ENCODE measurements at regions not wholly inside any gene's neighbourhood (a gene's known extent, or its start where the extent isn't known, plus 50 kb on each side); places are given as distances from the start of the nearest gene placed in this dataset.

DNA sequence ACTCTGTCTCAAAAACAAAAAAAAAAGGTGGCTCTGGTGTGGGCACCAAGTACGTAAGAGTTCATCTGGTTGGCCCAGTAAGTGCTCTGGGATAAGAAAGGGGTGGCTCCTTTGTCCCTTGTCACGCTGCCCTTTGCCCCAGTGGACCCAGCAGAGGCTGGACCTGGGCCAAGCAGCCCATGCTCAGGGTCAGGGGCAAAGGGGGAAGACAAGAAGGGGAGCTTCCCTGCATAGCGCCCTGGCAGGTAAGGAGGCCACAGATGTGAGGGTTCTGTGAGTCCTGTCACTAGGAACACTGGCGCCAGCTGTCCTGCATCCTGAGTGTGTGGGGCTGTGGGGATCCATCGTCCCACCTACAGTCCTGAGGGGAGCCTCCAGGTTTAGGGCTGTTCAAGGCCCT is 65.3 kb downstream of the GADD45G start:
- no peak overlapping the region for H3K4me3 ChIP-seq (ENCODE audit: low read depth, low read length)
- POLR2A ChIA-PET = no interaction called here
- no peaks in the 10 kb centered on the region; the same call in 1 of the 2 replicates for H3K9me3 ChIP-seq (ENCODE audit: control insufficient read depth, insufficient read depth, low read length)
- no peak overlapping the region for H3K27ac ChIP-seq (ENCODE audit: low read depth, low read length)
- no peaks in the 10 kb centered on the region for H3K27me3 ChIP-seq (ENCODE audit: control insufficient read depth, insufficient read depth, low read length)
- TF ChIP-seq, protein P1, sequence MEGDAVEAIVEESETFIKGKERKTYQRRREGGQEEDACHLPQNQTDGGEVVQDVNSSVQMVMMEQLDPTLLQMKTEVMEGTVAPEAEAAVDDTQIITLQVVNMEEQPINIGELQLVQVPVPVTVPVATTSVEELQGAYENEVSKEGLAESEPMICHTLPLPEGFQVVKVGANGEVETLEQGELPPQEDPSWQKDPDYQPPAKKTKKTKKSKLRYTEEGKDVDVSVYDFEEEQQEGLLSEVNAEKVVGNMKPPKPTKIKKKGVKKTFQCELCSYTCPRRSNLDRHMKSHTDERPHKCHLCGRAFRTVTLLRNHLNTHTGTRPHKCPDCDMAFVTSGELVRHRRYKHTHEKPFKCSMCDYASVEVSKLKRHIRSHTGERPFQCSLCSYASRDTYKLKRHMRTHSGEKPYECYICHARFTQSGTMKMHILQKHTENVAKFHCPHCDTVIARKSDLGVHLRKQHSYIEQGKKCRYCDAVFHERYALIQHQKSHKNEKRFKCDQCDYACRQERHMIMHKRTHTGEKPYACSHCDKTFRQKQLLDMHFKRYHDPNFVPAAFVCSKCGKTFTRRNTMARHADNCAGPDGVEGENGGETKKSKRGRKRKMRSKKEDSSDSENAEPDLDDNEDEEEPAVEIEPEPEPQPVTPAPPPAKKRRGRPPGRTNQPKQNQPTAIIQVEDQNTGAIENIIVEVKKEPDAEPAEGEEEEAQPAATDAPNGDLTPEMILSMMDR (IDR thresholded peaks at IDR 0.05; ENCODE audit: low read depth, low read length) = no peak
- DNase-seq (ENCODE audit: low read depth, low spot score) = no peak
- CTCF ChIA-PET = no interaction called here

DNA sequence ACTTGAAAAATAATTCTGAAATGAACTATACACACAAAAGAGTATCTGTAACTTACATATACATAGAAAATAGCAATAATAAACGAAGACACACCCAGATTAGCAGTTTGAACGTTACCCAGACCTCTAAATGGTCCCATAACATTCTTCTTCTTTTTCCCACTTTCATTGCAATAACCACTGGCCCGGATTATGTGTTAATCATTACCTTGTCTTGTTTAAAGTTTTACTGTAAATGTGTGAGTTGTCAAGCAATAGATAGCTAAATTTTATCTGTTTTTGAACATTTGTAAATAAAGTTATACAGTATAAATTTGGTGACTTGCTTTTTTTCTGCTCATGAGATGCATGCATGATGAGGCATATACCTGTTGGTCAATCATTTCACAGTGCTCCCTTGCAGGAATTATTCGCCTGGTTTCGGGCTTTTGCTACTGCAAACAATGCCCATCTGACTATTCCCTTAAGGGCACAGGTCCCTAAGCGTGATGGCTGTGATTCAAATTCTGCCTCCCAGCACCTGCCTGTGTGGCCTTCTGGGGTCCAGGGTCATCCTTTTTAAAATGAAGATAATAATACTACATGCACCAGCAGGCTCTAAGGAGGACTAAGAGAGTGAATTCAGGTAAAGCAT is 66.1 kb downstream of the GADD45G start:
- POLR2A ChIA-PET = no interaction called here
- Histone ChIP-seq H3K4me3 (ENCODE audit: low read depth, low read length) (no peak overlapping the region), H3K9me3 (ENCODE audit: control insufficient read depth, insufficient read depth, low read length) (no peaks in the 10 kb centered on the region; the same call in 1 of the 2 replicates), H3K27ac (ENCODE audit: low read depth, low read length) (no peak overlapping the region), H3K27me3 (ENCODE audit: control insufficient read depth, insufficient read depth, low read length) (peaks cover 2% of the 10 kb centered on the region)
- CTCF ChIA-PET = no interaction called here
- DNase-seq (ENCODE audit: low read depth, low spot score) = no peak
- TF ChIP-seq, protein P1 (IDR thresholded peaks at IDR 0.05; ENCODE audit: low read depth, low read length) = no peak

DNA sequence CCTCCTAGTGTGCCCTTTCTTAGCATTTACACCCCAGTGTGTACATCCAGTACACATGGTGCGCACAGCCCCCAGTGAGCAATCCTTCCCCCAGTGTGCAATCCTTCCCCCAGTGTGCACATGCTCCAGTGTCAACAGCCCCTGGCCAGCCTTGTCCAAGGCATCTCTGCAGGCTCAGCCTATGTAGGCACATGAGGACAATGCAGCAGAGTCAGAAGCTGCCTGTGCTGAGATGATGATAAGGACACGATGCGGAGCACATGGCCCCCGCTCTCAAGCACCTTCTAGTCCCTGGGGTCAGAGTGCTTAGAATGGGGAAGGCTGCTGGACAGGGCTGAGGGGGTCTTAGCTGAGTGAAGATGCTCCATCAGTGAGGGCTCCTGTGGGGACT is 69.8 kb downstream of the GADD45G start:
- no peak overlapping the region for H3K4me3 ChIP-seq (ENCODE audit: low read depth, low read length)
- H3K27ac ChIP-seq (ENCODE audit: low read depth, low read length) = no peak overlapping the region
- no peak for DNase-seq (ENCODE audit: low read depth, low spot score)
- H3K9me3 ChIP-seq (ENCODE audit: control insufficient read depth, insufficient read depth, low read length) = no peaks in the 10 kb centered on the region; the same call in 1 of the 2 replicates
- ChIA-PET CTCF (no interaction called here), POLR2A (no interaction called here)
- H3K27me3 ChIP-seq (ENCODE audit: control insufficient read depth, insufficient read depth, low read length) = peaks cover 2% of the 10 kb centered on the region
- TF ChIP-seq, protein P1 (IDR thresholded peaks at IDR 0.05; ENCODE audit: low read depth, low read length) = no peak

DNA sequence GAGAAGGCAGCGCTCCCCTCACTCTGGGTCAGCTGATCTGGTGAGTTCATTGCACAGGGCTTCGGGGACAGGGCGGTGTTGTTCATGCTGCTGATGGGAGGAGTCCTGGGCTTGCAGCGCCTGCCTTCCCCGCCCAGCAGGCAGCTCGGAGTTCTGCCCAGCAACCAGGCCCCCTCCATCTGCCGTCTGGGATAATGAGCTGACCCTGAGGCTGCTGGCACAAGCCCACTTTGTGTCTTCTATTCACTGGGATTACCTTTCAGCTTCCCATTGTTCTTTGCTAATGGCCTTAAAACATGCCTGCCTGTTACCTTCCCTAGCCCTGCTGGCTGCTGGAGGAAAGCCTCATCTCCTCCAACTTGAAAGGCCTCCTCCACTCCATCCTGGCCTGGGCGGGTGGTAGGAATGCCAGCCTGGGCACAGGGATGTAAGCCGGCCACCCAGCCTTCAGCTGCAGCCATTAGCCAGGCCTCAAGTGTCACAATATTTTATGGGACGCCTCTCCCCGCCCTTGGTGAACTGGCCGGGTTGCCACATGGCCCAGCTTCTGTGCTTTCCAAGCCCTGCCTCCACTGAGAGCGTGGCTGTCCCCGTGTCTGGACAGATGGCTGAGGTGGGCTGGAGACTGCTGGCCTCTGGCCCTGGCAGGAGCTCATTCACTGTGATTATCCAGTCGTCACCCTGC is 70.4 kb downstream of the GADD45G start:
- CTCF ChIA-PET = no interaction called here
- TF ChIP-seq, protein P1 (IDR thresholded peaks at IDR 0.05; ENCODE audit: low read depth, low read length) = no peak
- H3K9me3 ChIP-seq (ENCODE audit: control insufficient read depth, insufficient read depth, low read length) = no peaks in the 10 kb centered on the region; the same call in 1 of the 2 replicates
- H3K27me3 ChIP-seq (ENCODE audit: control insufficient read depth, insufficient read depth, low read length) = peaks cover 2% of the 10 kb centered on the region
- no peak for DNase-seq (ENCODE audit: low read depth, low spot score)
- H3K27ac ChIP-seq (ENCODE audit: low read depth, low read length) = no peak overlapping the region
- H3K4me3 ChIP-seq (ENCODE audit: low read depth, low read length) = no peak overlapping the region
- POLR2A ChIA-PET = no interaction called here

DNA sequence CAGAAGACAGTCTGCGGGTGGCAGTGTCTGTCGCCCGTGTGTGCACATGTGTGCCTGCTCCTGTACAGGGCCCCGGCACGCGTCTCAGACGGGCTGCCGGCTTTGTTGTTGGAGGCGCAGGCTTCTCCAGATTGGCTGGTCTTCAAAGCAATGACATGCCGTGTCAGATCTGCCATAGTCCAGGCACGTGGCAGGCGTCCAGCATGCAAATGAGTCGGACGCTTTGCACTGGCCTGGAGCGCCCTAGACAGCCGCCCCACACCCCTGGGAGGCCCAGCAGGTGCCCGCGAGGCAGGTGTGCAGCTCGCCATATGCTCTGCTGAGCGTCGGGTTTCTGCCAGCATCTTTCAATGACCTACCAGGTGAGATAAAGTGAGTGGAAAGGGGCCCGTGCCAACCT is 71.5 kb downstream of the GADD45G start:
- TF ChIP-seq, protein P1 (IDR thresholded peaks at IDR 0.05; ENCODE audit: low read depth, low read length) = no peak
- Histone ChIP-seq H3K4me3 (ENCODE audit: low read depth, low read length) (no peak overlapping the region), H3K27ac (ENCODE audit: low read depth, low read length) (no peak overlapping the region), H3K27me3 (ENCODE audit: control insufficient read depth, insufficient read depth, low read length) (peaks cover 2% of the 10 kb centered on the region), H3K9me3 (ENCODE audit: control insufficient read depth, insufficient read depth, low read length) (peaks cover 5% of the 10 kb centered on the region; the same call in 1 of the 2 replicates)
- ChIA-PET POLR2A (no interaction called here), CTCF (no interaction called here)
- no peak for DNase-seq (ENCODE audit: low read depth, low spot score)

Measured in AG04450 (cell line).